T-helper 17 cell (primary cell): ENCODE measurements at regions not wholly inside any gene's neighbourhood (a gene's known extent, or its start where the extent isn't known, plus 50 kb on each side); places are given as distances from the start of the nearest gene placed in this dataset.

Experiments
- ATAC-seq: fragments of 150-1000 bp; cut with Tn5 transposase; 2 replicates; pipeline ENCODE4 v1.10.0; 2021; ENCODE audit warnings: mild to moderate bottlenecking, moderate library complexity
- DNase-seq, 3 donors: peaks; one replicate each; pipeline versions ENCODE4 v3.0.0 to v3.0.0-alpha.2; 2020 to 2021
- H3K9me3 ChIP-seq: one replicate; pipeline ENCODE4 v1.7.0; 2013; ENCODE audit warnings: low read length, mild to moderate bottlenecking; ENCODE audit not compliant: control insufficient read depth, poor library complexity, severe bottlenecking
- H3K27ac Mint-ChIP-seq: one replicate; pipeline ENCODE4 v1.8.0; 2022; ENCODE audit warnings: mild to moderate bottlenecking, moderate library complexity, mixed read lengths
- H3K27me3 Mint-ChIP-seq: one replicate; pipeline ENCODE4 v1.8.0; 2022; ENCODE audit warnings: mixed read lengths
- H3K36me3 Mint-ChIP-seq: one replicate; pipeline ENCODE4 v1.8.0; 2022; ENCODE audit warnings: low read depth, mixed read lengths
- H3K4me1 Mint-ChIP-seq: one replicate; pipeline ENCODE4 v1.8.0; 2022; ENCODE audit warnings: mild to moderate bottlenecking, mixed read lengths
- H3K4me3 Mint-ChIP-seq: one replicate; pipeline ENCODE4 v1.8.0; 2022; ENCODE audit warnings: mild to moderate bottlenecking, moderate library complexity, mixed read lengths

DNA sequence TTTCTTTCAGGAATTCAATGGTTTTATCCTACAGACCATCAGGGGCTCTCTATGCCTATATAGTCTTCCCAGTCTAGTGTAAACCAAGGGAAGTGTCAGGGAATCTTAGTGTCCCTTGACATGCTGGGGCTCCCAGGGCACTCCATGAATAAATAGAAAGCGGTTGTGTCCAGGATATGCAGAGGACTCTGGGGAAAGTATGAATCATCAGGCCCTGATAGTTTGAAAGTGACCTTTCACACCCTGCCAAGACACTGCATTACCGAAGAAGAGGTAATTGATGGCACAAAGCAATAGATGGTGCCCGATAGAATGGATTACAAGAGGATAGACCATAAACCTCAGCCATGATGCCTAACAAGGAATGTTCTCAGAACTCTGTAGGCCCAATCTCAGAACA lies 163.3 kb upstream of the DAPK1 start:
- no peaks in the 10 kb centered on the region for H3K9me3 ChIP-seq
- ATAC-seq: no peak
- DNase-seq: no peak
- Mint-ChIP-seq H3K27me3 (peaks cover 47% of the 10 kb centered on the region), H3K36me3 (peaks cover 5% of the 10 kb centered on the region), H3K27ac (no peak overlapping the region), H3K4me1 (peaks cover 10% of the 10 kb centered on the region), H3K4me3 (no peak overlapping the region)

DNA sequence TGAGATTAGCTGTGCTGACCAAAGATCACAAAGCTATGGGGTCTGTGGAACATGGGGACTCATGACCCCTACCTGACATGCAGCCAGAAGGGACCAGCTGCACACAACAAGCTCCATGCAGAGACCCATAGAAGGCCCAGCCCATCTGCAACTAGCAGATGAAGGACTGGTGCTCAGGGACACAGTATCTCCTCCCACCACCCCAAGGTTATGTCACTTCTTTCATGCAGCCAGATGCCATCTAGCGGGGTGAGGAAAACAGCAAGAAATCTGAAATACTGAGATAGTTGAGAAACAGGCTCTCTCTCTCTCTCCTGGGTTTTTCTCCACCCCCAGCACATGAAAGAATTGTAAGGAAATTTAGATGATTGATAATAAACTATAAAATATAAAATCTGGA lies 161.3 kb upstream of the DAPK1 start:
- no peak overlapping the region for H3K4me3 Mint-ChIP-seq
- ATAC-seq (no peak), DNase-seq (no peak)
- H3K36me3 Mint-ChIP-seq: peaks cover 5% of the 10 kb centered on the region
- H3K4me1 Mint-ChIP-seq: peaks cover 10% of the 10 kb centered on the region
- no peak overlapping the region for H3K27ac Mint-ChIP-seq
- no peaks in the 10 kb centered on the region for H3K9me3 ChIP-seq
- peaks cover 62% of the 10 kb centered on the region for H3K27me3 Mint-ChIP-seq

DNA sequence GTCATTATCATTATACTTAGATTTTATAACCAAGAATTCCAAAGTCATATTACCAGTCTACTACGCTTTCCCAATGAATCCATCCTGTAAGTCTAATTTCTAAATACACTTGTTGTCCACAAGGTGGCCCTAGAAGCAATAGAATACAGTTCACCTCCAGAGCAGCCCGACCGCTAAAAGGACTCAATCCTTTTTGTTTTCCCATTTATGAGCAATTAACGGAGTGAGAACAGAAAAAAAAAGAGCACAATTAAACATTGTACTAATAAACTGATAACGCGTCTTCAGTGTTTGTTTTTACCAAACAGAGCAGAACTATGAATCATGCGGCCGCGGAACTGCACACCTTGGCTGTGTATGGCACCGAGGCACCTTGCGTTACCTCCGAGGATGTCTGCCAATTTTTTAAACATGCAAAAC lies 160.7 kb upstream of the DAPK1 start:
- H3K36me3 Mint-ChIP-seq: peaks cover 5% of the 10 kb centered on the region
- H3K4me1 Mint-ChIP-seq: peaks cover 10% of the 10 kb centered on the region
- H3K4me3 Mint-ChIP-seq: peak overlapping the region; percentile 80
- no peak overlapping the region for H3K27ac Mint-ChIP-seq
- peaks cover 66% of the 10 kb centered on the region for H3K27me3 Mint-ChIP-seq
- H3K9me3 ChIP-seq: no peaks in the 10 kb centered on the region
- DNase-seq (no peak), ATAC-seq (peak; percentile 41)

DNA sequence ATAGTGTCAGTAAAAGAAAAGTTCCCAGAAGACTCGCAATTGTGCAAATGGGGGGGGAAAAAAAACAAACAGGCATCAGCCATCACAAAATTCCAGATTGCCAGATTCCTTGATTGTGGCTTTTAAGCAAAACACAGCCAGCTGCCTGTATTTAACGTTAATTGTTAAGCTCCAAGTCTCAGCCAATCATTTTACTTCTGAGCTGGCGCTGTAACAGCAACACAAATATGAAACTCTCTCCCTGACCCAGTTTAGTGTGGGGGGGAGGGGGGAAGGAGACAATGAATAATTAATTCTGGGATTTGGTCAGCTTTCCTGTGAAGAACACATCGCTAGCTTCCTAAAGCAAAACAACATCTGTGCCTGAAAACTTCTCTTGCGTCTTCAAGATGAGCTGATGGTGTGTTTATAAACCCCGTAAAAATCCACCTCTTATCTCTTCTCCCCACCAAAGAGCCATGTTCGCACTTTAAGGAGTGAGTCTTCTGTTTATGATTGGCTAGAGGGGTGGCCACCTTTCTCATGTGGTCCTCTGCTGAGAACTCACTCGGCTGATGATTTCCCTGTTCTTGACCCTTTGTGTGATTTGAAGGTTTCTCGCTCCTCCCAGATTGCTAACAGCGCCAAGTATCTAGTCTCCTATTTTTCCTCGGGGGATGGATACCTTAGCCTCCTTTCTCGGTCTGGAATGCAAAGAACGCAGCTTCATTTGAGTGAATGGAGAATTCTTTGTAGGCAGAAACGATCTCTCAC lies 160.2 kb upstream of the DAPK1 start:
- H3K36me3 Mint-ChIP-seq: peaks cover 5% of the 10 kb centered on the region
- peaks cover 10% of the 10 kb centered on the region for H3K4me1 Mint-ChIP-seq
- no peak for ATAC-seq
- no peaks in the 10 kb centered on the region for H3K9me3 ChIP-seq
- DNase-seq: no peak
- peaks cover 67% of the 10 kb centered on the region for H3K27me3 Mint-ChIP-seq
- H3K27ac Mint-ChIP-seq: no peak overlapping the region
- H3K4me3 Mint-ChIP-seq: peak overlapping the region; percentile 80

DNA sequence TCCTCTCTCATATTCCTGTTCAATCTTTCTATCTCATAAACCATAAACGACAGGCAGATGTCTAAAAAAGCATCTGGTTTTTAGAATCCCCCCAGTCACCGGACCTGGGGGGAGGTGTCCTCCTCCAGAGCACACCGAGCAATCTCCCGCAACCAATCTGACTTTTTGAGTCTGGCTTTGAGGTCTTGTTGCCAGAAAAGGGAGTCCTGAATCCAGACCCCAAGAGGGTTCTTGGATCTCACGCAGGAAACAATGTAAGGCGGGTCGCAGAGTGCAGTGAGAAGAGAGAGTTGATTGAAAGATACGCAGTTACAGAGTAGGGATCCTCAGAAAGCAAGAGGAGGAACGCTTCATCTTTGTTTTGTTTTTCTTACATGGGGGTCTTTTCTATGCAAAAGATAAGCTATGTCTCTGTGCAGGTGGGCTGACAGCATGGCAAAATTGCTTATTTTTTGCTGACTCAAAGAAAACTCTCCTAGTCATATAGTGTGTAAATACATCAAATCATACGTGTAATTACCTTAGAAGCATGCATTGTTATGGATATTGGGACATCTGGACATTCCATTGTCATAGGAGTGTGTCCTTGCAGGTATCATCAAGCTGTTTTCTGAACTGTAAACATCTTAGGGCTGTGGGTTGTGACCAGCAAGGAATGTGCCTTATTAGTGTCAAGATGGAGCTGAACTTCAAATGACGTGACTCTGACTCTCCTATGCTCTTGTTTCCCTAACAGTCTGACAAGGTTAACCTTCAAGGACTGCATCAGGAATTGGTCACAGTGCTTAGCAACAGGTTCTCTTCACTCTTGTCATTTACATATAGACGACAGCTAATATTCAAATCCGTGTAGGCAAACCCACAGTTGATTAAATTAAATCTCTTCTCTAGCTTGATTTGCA lies 159.3 kb upstream of the DAPK1 start:
- H3K27me3 Mint-ChIP-seq: peaks cover 62% of the 10 kb centered on the region
- peaks cover 5% of the 10 kb centered on the region for H3K36me3 Mint-ChIP-seq
- ATAC-seq: no peak
- no peaks in the 10 kb centered on the region for H3K9me3 ChIP-seq
- H3K4me3 Mint-ChIP-seq: peak overlapping the region; percentile 52
- peaks cover 10% of the 10 kb centered on the region for H3K4me1 Mint-ChIP-seq
- DNase-seq: no peak
- H3K27ac Mint-ChIP-seq: no peak overlapping the region

DNA sequence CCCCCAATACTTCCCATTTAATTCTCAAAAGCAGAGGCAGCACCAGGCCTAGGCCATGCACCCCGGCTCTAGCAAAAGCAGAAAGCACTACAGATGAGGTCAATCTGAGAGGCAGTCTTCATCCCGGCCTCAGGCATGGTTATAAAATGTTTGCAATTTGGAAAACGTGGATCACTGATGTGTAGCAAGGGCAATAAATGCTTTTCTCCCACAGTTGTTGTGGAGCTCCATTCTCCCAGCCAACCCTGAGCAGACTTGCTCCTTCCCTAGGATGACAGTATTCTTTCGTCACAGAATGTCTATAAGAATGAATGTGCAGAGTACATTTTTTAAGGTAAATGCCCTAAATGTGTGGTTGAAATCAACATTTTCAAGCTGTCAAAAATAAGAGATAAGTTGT lies 157.3 kb upstream of the DAPK1 start:
- H3K9me3 ChIP-seq: no peaks in the 10 kb centered on the region
- ATAC-seq (no peak), DNase-seq (no peak)
- Mint-ChIP-seq H3K36me3 (no peaks in the 10 kb centered on the region), H3K4me1 (peaks cover 8% of the 10 kb centered on the region), H3K27me3 (peaks cover 64% of the 10 kb centered on the region), H3K27ac (no peak overlapping the region), H3K4me3 (no peak overlapping the region)

DNA sequence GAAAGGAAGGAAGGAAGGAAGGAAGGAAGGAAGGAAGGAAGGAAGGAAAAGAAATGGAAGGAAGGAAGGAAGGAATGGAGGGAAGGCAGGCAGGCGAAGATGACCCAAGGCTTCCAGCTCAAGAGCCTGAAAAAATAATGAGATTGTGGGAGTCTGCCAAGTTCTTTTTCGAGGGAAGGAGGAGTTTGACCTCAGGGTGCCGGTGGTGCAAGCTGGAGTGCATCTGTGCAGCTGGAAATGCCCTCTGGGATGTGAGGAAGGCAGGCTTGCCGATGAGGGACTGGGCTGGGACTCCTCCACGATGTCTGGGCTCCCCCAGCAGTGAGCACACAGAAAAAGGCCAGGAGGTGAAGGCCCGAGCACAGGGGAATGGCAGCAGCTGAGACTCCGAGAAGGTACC lies 154.9 kb upstream of the DAPK1 start:
- no peak overlapping the region for H3K27ac Mint-ChIP-seq
- H3K4me1 Mint-ChIP-seq: peaks cover 3% of the 10 kb centered on the region
- H3K27me3 Mint-ChIP-seq: peaks cover 63% of the 10 kb centered on the region
- DNase-seq (no peak), ATAC-seq (no peak)
- H3K36me3 Mint-ChIP-seq: no peaks in the 10 kb centered on the region
- no peaks in the 10 kb centered on the region for H3K9me3 ChIP-seq
- no peak overlapping the region for H3K4me3 Mint-ChIP-seq

DNA sequence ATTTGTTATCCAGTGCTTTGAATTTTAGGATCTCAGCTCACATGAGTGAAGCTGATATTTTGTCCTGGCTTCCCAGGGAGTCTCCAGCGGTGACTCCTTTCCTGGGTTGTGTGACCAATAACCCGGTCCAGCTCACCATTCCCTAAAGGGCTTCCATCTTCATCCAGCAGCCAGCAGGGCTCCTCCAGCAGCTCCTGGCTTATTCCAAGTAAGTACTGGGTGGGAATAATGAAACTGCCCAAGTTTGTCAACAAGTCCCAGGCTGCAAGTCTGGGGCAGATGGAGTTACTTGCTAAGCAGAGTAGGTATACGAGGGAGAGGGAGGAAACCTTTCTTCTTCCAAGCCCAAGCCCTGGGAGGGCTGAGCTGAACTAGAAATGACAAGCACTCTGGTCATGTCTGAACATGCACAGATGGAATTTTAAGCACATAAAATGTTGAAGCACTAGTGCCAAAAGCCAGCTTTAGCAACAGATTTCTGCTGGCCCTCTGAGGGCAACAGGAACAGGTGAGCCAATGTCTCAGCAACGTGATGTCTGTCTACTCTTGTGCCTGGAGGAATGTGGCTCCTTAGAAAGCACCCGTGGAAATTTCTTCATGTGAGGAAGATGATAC lies 153.7 kb upstream of the DAPK1 start:
- ATAC-seq (no peak), DNase-seq (no peak)
- H3K36me3 Mint-ChIP-seq: no peaks in the 10 kb centered on the region
- H3K4me3 Mint-ChIP-seq: no peak overlapping the region
- H3K9me3 ChIP-seq: peaks cover 2% of the 10 kb centered on the region
- no peak overlapping the region for H3K27ac Mint-ChIP-seq
- H3K4me1 Mint-ChIP-seq: no peaks in the 10 kb centered on the region
- peaks cover 53% of the 10 kb centered on the region for H3K27me3 Mint-ChIP-seq

DNA sequence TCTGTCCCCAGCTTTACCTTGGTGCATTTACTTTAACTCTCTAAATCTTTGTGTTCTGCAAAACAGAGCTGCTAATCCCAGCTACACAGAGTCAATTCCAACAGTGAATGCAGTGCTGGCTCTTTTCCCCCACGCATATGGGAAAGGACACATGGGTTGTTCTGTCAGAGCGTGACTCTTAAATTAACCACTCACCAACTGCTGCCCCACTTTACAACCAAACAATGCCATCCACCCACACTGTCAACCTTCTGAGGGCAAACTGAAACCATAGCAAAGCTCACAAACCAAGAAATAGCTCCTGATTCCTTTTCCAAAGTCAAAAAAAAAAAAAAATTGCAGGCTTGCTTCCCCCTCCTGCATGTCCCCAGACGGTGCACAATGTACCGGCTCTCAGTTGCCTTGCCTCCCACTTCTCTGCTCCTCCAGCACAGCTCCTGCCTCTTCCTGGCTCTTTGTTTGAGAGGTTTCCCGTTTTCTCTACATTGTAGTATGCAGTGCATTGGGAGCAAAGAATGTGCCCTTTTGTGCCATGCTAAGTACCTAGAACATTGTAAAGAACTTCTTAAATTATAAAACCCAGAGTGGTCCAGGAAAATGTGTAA lies 151.5 kb upstream of the DAPK1 start:
- Mint-ChIP-seq H3K36me3 (no peaks in the 10 kb centered on the region), H3K27ac (no peak overlapping the region), H3K4me3 (no peak overlapping the region), H3K4me1 (no peaks in the 10 kb centered on the region), H3K27me3 (peaks cover 38% of the 10 kb centered on the region)
- ATAC-seq: no peak
- no peak for DNase-seq
- H3K9me3 ChIP-seq: peaks cover 2% of the 10 kb centered on the region

DNA sequence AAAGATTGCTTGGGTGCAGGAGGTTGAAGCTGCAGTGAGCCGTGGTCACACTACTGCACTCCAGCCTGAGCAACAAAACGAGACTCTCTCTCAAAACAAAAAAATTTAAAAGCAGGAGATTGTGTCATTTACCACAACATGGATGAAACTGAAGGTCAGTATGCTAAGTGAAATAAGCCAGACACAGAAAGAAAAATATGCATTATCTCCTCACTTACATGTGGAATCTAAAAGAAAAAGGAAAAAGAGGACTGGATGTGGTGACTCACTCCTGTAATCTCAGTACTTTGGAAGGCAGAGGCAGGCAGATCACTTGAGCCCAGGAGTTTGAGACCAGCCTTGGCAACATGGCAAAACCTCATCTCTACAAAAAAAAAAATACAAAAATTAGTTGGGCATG lies 146.8 kb upstream of the DAPK1 start:
- H3K27me3 Mint-ChIP-seq: peaks cover 31% of the 10 kb centered on the region
- no peaks in the 10 kb centered on the region for H3K4me1 Mint-ChIP-seq
- no peak for DNase-seq
- no peaks in the 10 kb centered on the region for H3K36me3 Mint-ChIP-seq
- H3K9me3 ChIP-seq: peaks cover 2% of the 10 kb centered on the region
- H3K27ac Mint-ChIP-seq: no peak overlapping the region
- no peak overlapping the region for H3K4me3 Mint-ChIP-seq
- no peak for ATAC-seq

DNA sequence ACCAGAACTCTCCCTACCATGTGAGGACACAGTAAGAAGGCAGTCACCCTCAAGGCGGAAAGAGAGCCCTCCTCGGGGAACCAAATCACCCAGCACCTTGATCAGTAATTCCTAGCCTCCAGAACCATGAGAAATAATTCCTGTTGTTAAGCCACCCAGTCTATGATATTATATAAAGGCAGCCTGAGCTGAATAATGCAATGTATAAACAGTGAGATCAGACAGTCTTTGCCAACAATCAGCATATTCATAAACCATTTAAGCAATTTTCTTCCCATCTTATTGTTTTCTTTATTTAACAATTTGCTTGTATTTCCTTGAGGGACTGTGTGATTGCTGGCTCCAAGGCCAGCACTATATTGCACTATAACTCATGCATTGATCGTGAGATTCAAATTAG lies 144.4 kb upstream of the DAPK1 start:
- peaks cover 10% of the 10 kb centered on the region for H3K27me3 Mint-ChIP-seq
- no peak for ATAC-seq
- DNase-seq: no peak
- no peaks in the 10 kb centered on the region for H3K4me1 Mint-ChIP-seq
- no peaks in the 10 kb centered on the region for H3K36me3 Mint-ChIP-seq
- H3K9me3 ChIP-seq: peaks cover 2% of the 10 kb centered on the region
- H3K4me3 Mint-ChIP-seq: no peak overlapping the region
- H3K27ac Mint-ChIP-seq: no peak overlapping the region

DNA sequence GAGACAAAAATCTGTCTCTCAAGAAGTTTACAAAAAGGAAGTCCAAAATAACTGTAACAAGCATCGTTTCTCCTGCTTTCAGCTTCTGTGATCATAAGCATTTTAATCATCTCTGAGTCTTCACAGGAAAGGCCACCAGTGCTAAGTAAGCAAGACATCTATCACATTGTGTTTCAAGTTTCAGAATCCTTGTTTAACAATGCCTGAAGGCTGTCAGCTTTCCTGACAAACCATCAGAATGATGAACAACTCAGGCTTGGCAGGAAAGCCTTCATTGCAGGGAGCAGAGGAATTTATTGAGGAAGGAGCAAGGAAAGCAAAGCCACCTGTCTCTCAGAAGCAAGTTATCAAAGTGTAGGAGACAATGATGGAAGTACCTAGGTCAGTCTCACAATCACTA lies 143.5 kb upstream of the DAPK1 start:
- no peaks in the 10 kb centered on the region for H3K4me1 Mint-ChIP-seq
- no peak overlapping the region for H3K27ac Mint-ChIP-seq
- H3K9me3 ChIP-seq: no peaks in the 10 kb centered on the region
- DNase-seq (no peak), ATAC-seq (no peak)
- H3K36me3 Mint-ChIP-seq: no peaks in the 10 kb centered on the region
- no peak overlapping the region for H3K4me3 Mint-ChIP-seq
- peaks cover 19% of the 10 kb centered on the region for H3K27me3 Mint-ChIP-seq

DNA sequence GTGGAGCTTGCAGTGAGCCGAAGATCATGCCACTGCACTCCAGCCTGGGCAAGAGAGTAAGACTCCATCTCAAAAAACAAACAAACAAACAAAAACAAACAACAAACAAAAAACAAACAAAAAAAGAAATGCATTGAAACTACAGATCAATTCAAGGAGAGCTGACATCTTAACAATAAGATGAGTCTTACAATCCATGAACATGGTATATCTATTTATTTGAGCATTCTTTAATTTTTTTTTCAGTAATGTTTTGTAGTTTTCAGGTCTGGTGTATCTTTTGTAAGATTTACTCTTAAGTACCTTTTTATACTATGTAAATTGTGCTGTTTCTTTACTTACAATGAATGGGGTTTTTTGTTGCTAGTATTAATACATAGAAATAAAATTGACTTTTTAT lies 140.1 kb upstream of the DAPK1 start:
- DNase-seq: no peak
- Mint-ChIP-seq H3K36me3 (no peaks in the 10 kb centered on the region), H3K4me3 (no peak overlapping the region), H3K4me1 (no peaks in the 10 kb centered on the region), H3K27me3 (peaks cover 24% of the 10 kb centered on the region), H3K27ac (no peak overlapping the region)
- H3K9me3 ChIP-seq: no peaks in the 10 kb centered on the region
- no peak for ATAC-seq
